HEK293T (cell line): ENCODE measurements at regions not wholly inside any gene's neighbourhood (a gene's known extent, or its start where the extent isn't known, plus 50 kb on each side); places are given as distances from the start of the nearest gene placed in this dataset.

Source experiments
- BHLHE40 ChIP-seq: fragments of 450-650 bp; IDR thresholded peaks from 2 replicates; pipeline ENCODE4 v1.6.1; 2016; ENCODE audit warnings: mild to moderate bottlenecking, moderate library complexity, borderline replicate concordance
- CTBP1 ChIP-seq: fragments of 450-650 bp; IDR thresholded peaks from 2 replicates; pipeline ENCODE4 v1.6.1; 2016; ENCODE audit warnings: borderline replicate concordance
- ELF4 ChIP-seq: fragments of 450-650 bp; IDR thresholded peaks from 2 replicates; pipeline ENCODE4 v1.6.1; 2017; ENCODE audit warnings: antibody characterized with exemption
- FOXA1 ChIP-seq: fragments of 450-650 bp; IDR thresholded peaks from 2 replicates; pipeline ENCODE4 v1.6.1; 2016; ENCODE audit warnings: mild to moderate bottlenecking
- FOXM1 ChIP-seq: fragments of 450-650 bp; IDR thresholded peaks from 2 replicates; pipeline ENCODE4 v1.6.1; 2017; ENCODE audit warnings: mild to moderate bottlenecking, borderline replicate concordance
- HDGF ChIP-seq: fragments of 450-650 bp; IDR thresholded peaks from 2 replicates; pipeline ENCODE4 v1.6.1; 2017; ENCODE audit warnings: antibody characterized with exemption, borderline replicate concordance
- L3MBTL2 ChIP-seq: fragments of 450-650 bp; conservative IDR thresholded peaks from 2 replicates; pipeline ENCODE4 v1.6.1; 2016; ENCODE audit warnings: mild to moderate bottlenecking
- NFRKB ChIP-seq: fragments of 450-650 bp; IDR thresholded peaks from 2 replicates; pipeline ENCODE4 v1.6.1; 2016; ENCODE audit warnings: mild to moderate bottlenecking, moderate library complexity
- PKNOX1 ChIP-seq: fragments of 450-650 bp; IDR thresholded peaks from 2 replicates; pipeline ENCODE4 v1.6.1; 2016
- SP1 ChIP-seq: fragments of 450-650 bp; IDR thresholded peaks from 2 replicates; pipeline ENCODE4 v1.6.1; 2017
- SUZ12 ChIP-seq: fragments of 450-650 bp; IDR thresholded peaks from 2 replicates; pipeline ENCODE4 v1.6.1; 2016; ENCODE audit warnings: mild to moderate bottlenecking
- TARDBP ChIP-seq: fragments of 450-650 bp; IDR thresholded peaks from 2 replicates; pipeline ENCODE4 v1.6.1; 2016
- ZNF384 ChIP-seq: fragments of 450-650 bp; IDR thresholded peaks from 2 replicates; pipeline ENCODE4 v1.6.1; 2016

DNA sequence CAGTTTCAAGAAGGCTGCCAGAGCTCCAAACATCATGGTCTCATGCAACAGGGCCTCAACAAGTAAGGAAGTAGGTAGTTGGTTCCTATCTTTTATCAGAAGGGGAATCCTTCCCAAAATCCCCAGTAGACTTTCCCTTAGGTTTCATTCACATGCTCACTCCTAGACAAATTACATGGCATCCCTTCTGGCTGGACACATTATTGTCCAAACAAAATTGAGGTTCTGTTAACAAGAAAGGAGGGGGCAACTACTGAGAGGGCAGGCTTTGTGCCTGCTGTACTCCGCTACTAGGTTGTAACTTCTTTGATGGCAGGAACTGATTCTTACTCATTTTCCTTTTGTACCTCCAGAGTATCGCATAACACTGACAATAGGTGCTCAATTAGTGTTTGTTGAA, 56.0 kb upstream of the OSMR start:
- TF ChIP-seq L3MBTL2 (no peak), FOXA1 (no peak), SUZ12 (no peak), SP1 (no peak), BHLHE40 (no peak), PKNOX1 (no peak), FOXM1 (no peak), TARDBP (no peak), CTBP1 (no peak), ZNF384 (no peak), NFRKB (no peak), ELF4 (no peak), HDGF (no peak)
